Breast epithelium (tissue), 4 donors: ENCODE measurements at regions not wholly inside any gene's neighbourhood (a gene's known extent, or its start where the extent isn't known, plus 50 kb on each side); places are given as distances from the start of the nearest gene placed in this dataset.

Experiments used
- DNase-seq, 2 donors: peaks; one replicate each; pipeline ENCODE4 v3.0.0-alpha.2; 2019; ENCODE audit warnings: low spot score in 2 of 2
- H3K27ac ChIP-seq, 2 donors: fragments of 200-600 bp; sonication (generic) in 1 of 2; one replicate each; pipeline ENCODE4 v1.5.1; 2016 to 2019; ENCODE audit warnings: mild to moderate bottlenecking in 1 of 2
- H3K27me3 ChIP-seq, 2 donors: fragments of 200-600 bp; sonication (generic) in 1 of 2; one replicate each; pipeline versions ENCODE4 v1.5.1 to v1.6.0; 2017 to 2019; ENCODE audit warnings: control low read depth in 1 of 2, mild to moderate bottlenecking in 1 of 2
- H3K36me3 ChIP-seq: fragments of 200-600 bp; one replicate; pipeline ENCODE4 v1.5.1; 2019
- H3K4me1 ChIP-seq, 2 donors: fragments of 200-600 bp; sonication (generic); one replicate each; pipeline ENCODE4 v1.5.1; 2016 to 2019; ENCODE audit warnings: control low read depth in 1 of 2
- H3K4me3 ChIP-seq, 3 donors: fragments of 200-600 bp; sonication (generic); 1 replicate in 2 of 3; 2 replicates in 1 of 3; pipeline ENCODE4 v1.5.1; 2016 to 2019; ENCODE audit warnings: mild to moderate bottlenecking in 3 of 3, moderate library complexity in 2 of 3
- H3K9me3 ChIP-seq, 2 donors: fragments of 200-600 bp; sonication (generic) in 1 of 2; one replicate each; pipeline ENCODE4 v1.5.1; 2016 to 2019; ENCODE audit warnings: control low read depth in 1 of 2
- CTCF ChIP-seq, 3 donors: fragments of 450-650 bp; IDR thresholded peaks; one replicate each; pipeline ENCODE4 v1.5.1; 2016 to 2017; ENCODE audit warnings: antibody characterized with exemption in 3 of 3, mild to moderate bottlenecking in 3 of 3, moderate library complexity in 3 of 3
- POLR2A ChIP-seq: fragments of 450-650 bp; IDR thresholded peaks from one replicate; pipeline ENCODE4 v1.6.1; 2016; ENCODE audit warnings: antibody characterized with exemption, mild to moderate bottlenecking, moderate library complexity
- POLR2AphosphoS5 ChIP-seq, 3 donors: sonication (generic); formaldehyde crosslinking; IDR thresholded peaks; one replicate each; pipeline ENCODE4 v1.6.1; 2017; ENCODE audit warnings: antibody characterized with exemption in 3 of 3
- intact Hi-C: fragments of 100-400 bp; cut with DNase I; formaldehyde crosslinking; loops from one replicate; pipeline ENCODE4 v1.15.1; 2023; ENCODE audit warnings: low total_unique reads

- Histone ChIP-seq H3K27ac (no peak overlapping the region), H3K36me3 (no peaks in the 10 kb centered on the region), H3K4me1 (no peaks in the 10 kb centered on the region), H3K9me3 (no peaks in the 10 kb centered on the region), H3K4me3 (no peak overlapping the region), H3K27me3 (no peaks in the 10 kb centered on the region)
- intact Hi-C loops: no loop called here
- no peak for DNase-seq
- TF ChIP-seq POLR2A (no peak), POLR2AphosphoS5 (IDR thresholded peaks at IDR 0.05) (no peak), CTCF (IDR thresholded peaks at IDR 0.05) (no peak)
Observed at GRCh38 chr4:26141911-26142638, 178.7 kb upstream of the RBPJ start.

- no peak overlapping the region for H3K4me3 ChIP-seq
- no peaks in the 10 kb centered on the region for H3K27me3 ChIP-seq
- H3K4me1 ChIP-seq: no peaks in the 10 kb centered on the region
- no peak overlapping the region for H3K27ac ChIP-seq
- no peak for TF ChIP-seq CTCF (IDR thresholded peaks at IDR 0.05)
- TF ChIP-seq POLR2AphosphoS5 (IDR thresholded peaks at IDR 0.05): no peak
- TF ChIP-seq POLR2A: no peak
- no peak for DNase-seq
- intact Hi-C loops: no loop called here
- H3K9me3 ChIP-seq: no peaks in the 10 kb centered on the region
- no peaks in the 10 kb centered on the region for H3K36me3 ChIP-seq
Observed at GRCh38 chr4:26144526-26145155, 176.2 kb upstream of the RBPJ start.

DNA sequence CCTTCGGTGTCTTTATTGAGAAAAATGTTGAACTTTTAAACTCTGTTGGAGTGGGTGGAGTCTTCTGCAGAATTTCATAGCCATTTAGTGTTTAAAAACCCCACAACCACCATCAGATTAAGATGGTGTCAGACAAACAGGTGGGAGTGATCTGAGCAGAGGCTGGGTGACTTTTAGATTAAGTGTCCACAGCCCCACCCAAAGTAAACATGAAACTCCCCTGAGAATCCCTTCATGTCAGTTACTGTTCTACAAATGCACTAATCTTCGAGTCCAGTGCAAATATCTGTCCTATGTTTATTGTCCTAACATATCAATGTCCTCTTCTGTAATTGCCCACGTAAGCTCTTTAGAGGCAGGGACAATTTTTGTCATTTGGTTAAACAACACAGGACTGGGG lies 175.6 kb upstream of the RBPJ start:
- Histone ChIP-seq H3K36me3 (no peaks in the 10 kb centered on the region), H3K4me3 (no peak overlapping the region), H3K27me3 (no peaks in the 10 kb centered on the region), H3K9me3 (no peaks in the 10 kb centered on the region), H3K4me1 (no peaks in the 10 kb centered on the region), H3K27ac (no peak overlapping the region)
- intact Hi-C loops: no loop called here
- DNase-seq: no peak
- no peak for TF ChIP-seq CTCF (IDR thresholded peaks at IDR 0.05)
- TF ChIP-seq POLR2A: no peak
- TF ChIP-seq POLR2AphosphoS5 (IDR thresholded peaks at IDR 0.05): no peak

GRCh38 chr4:26148927-26149326 lies 171.9 kb upstream of the RBPJ start:
- intact Hi-C loops: no loop called here
- no peaks in the 10 kb centered on the region for H3K9me3 ChIP-seq
- no peak for DNase-seq
- no peaks in the 10 kb centered on the region for H3K27me3 ChIP-seq
- no peaks in the 10 kb centered on the region for H3K36me3 ChIP-seq
- no peak for TF ChIP-seq POLR2A
- no peak for TF ChIP-seq POLR2AphosphoS5 (IDR thresholded peaks at IDR 0.05)
- no peak for TF ChIP-seq CTCF (IDR thresholded peaks at IDR 0.05)
- no peak overlapping the region for H3K4me3 ChIP-seq
- H3K27ac ChIP-seq: no peak overlapping the region
- H3K4me1 ChIP-seq: no peaks in the 10 kb centered on the region

- H3K9me3 ChIP-seq: no peaks in the 10 kb centered on the region
- intact Hi-C loops: no loop called here
- no peaks in the 10 kb centered on the region for H3K4me1 ChIP-seq
- H3K4me3 ChIP-seq: no peak overlapping the region
- no peaks in the 10 kb centered on the region for H3K36me3 ChIP-seq
- DNase-seq: no peak
- no peak for TF ChIP-seq CTCF (IDR thresholded peaks at IDR 0.05)
- TF ChIP-seq POLR2AphosphoS5 (IDR thresholded peaks at IDR 0.05): no peak
- TF ChIP-seq POLR2A: no peak
- peak overlapping the region in 1 of 2 donors; percentile 45 for H3K27ac ChIP-seq
- H3K27me3 ChIP-seq: no peaks in the 10 kb centered on the region
Observed at GRCh38 chr4:26150948-26151347, 169.9 kb upstream of the RBPJ start.
